Fibroblast of gingiva (primary cell): ENCODE measurements at regions not wholly inside any gene's neighbourhood (a gene's known extent, or its start where the extent isn't known, plus 50 kb on each side); places are given as distances from the start of the nearest gene placed in this dataset.

Source experiments
- DNase-seq: peaks from one replicate; pipeline ENCODE4 v3.0.0-alpha.2; 2011; ENCODE audit warnings: low read depth

DNA sequence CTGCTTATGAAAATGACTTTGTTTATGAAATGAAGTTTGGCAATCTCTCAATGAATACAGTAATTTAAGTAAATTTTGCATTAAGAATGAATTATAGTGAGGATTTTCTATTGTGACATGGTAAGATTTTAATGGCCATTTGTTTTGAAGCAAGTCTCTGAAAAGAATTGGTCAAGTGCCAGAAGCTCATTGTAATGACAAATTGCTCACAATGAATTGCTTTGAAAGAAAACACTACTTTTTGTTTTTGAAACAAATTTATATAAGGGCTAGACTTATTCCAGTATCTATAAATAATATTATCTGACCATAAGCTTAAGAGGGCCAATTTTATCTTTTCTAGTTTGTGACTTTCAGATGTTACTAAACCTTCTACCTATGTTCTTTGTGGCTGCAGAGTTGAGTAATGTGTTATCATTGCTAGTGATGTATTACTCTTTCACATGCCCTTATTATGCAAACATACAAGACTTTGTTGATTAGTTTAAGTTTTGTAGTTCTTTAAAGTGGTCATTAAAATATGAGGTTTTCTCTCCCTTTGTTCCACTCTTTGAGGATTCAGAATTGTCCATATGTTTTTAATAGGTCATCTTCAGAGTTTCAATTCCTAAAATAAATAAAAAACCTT lies 93.0 kb upstream of the ZNF608 start:
- peak; percentile 13 for DNase-seq

DNA sequence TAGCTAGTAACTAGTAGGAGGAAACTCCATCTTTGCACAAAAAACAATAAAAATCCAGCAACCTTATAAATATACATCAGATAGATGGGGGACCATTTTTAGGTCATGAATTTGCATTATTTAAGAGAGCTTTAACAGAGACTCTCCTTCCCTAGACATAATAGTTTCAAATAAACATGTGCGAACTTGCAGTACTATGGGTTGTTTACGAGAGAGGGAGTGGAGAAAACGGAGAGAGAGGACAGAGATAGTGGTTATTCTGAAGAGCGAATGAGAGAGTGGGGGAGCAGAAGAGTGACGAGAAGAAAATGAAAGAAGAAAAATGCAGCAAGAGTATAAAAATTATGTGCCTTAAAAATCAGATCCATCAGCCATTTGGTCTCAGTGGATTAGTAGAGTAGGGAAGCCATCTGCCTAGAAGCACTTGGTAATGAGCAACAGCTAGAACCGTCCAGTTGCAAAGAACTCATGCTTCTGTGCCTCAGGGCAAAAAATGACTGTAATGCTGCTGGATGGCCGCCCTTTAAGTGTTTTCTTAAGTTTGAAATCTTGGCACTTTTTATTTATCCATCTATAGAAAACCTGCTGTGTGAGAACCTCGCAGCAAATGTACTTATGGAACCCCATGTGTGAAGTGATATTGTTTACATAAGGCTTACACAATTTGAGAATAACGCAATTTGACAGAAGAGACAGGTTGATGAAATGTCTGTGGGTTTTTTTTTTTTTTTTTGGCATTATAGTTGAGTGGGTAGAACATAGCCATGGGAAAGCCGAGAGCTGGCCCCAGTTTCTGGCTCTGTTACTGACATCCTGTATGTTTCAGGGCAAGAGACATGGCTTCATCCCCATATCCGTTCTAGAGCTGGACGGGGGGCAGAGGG lies 95.6 kb upstream of the ZNF608 start:
- peak; percentile 92 for DNase-seq

DNA sequence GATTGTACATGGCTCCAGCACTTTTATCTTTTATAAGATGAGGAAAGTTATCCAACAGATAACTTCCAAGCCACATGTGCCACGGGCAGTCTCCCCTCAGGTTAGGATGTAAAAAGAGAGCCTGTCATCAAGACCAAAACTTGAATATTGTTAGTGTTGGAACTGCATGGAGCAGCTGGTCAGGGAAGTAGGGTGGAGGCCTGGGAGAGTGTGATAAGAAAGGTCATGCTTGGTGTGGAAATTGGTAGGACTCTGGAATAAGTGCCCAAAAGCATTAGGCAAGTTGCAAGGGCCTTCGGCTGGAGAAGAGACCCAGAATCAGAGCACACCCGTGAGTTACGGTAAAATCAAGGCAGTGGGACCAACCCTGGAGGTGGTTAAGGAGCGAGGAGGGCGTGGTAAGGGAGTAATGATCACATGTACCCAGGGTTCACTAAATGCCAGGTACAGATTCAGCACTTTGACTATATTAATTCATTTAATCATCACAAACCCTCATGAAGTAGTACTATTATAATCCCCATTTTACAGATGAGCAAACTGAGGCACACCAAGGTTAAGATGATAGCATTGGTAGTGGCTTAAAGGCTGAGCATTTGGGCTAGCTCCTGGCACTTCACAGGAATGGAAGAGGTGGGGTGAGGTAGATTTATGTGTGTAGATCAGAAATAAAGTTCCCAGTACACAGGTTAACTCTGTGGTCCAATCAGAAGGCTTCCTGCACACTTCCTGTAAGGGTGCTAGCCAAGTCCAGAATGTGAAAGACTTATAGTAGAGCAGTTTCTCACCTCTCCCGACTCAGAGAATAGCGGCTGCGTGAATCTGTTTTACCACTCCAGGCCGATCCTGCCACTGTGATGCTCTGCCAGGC lies 96.5 kb upstream of the ZNF608 start:
- DNase-seq: no peak

DNA sequence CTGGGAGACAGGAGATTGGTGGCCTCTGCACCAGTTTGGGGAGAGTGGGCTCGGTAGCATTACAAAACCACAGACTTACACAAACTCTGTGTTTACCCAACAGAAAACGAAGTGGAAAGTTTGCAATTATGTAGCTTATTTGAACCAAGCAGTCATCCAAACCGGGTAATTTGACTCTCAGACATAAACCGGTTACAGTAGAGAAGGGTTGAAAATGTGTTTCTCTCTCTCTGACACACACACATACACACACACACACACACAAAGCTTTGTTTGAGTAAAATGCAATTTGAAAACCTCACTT lies 97.1 kb upstream of the ZNF608 start:
- peak; percentile 95 for DNase-seq

DNA sequence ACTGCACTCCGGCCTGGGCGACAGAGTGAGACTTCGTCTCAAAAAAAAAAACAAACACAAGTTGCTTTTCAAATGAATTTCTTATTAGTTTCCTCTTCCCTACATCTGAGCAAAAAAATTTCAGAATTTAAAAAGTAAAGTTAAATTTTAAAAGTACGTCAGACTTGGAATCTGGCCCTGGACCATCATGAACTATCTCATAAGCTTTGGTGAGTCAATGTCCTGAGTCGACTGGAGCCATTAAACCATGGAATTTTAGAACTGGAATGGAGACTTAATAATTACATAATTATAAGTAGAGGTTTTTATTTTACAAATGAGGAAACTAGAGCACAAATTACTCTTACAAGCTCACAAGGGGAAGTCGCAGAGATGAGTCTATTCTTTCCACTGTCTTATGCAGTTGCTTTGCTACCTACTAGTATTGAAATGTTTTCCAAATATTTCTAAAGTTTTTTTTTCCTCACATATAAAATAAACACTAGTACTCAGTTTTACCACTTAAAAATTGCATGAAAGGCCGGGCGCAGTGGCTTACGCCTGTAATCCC lies 98.0 kb upstream of the ZNF608 start:
- no peak for DNase-seq

DNA sequence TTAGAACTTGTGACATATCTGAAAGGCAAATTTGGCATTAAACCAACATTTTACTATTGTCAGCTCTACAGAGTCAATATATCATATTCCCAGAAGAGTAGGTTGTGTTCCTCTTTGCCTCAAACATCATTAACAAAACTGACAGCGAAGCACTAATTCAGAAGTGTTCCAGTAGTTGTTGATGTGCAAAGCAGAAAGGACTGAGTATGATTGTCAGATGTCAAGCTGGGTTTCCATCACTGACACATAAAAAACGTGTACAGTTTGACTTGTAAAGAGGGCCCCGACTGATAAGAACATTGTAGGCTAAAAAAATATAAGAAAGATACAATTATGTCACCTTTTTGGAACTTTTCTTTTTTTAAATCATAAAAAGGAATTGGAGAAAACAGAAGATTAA lies 101.5 kb upstream of the ZNF608 start:
- no peak for DNase-seq

DNA sequence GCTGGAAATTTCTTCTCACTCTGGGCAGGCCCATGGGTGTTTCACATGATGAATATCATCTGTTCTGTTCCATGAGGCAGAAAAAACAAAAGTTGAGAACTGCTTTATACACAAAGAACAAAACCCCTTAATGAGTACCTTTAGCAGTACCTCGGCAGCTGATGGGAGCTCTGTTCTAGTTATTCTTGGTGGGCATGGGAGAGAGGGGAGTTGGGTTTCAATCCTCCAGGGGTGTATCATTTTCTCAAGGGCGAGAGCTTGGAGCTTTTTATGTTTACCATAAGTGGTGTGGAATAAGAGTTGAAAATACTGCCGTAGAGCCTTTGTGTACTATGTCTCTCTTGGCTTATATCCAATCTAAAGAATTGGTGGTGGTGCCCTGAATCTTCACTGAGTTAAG lies 103.3 kb upstream of the ZNF608 start:
- DNase-seq: no peak

DNA sequence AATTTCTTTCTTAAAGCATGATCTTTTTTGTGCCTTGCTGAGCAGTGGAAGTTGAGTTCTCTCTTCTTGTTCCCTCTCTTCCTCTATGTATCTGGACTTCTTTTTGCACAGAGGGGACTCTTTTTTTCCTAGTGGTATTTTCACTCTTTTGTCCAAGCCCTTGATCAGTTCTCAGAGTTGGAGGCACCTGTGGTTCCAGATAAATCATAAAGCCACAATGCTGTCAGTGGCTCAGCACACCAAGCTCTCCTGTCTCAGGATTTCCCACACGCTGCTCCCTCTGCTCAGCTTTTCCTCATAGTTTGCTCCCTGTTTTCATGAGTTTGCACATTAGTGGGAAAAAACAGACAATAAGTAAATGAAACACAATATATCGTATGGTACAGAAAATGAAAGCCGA lies 110.3 kb upstream of the ZNF608 start:
- DNase-seq: no peak

DNA sequence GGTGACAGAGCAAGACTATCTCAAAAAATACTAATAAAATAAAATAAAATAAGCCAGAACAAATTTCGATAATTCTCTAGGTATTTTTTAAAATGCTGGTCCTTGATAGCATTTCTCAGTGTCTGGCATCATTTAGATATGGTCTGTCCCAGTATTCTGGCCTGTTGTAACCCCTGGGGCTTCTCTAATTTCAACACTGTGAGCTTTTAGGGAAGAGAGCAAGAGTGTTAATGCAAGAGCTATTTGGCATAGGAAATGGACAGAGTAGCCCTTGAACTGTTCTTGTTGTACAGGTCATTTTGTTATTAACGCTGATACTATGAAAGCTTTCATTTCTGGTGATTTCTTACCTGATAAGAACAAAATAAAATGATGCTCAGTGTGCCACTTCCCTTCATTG lies 112.2 kb upstream of the ZNF608 start:
- DNase-seq: peak; percentile 39

DNA sequence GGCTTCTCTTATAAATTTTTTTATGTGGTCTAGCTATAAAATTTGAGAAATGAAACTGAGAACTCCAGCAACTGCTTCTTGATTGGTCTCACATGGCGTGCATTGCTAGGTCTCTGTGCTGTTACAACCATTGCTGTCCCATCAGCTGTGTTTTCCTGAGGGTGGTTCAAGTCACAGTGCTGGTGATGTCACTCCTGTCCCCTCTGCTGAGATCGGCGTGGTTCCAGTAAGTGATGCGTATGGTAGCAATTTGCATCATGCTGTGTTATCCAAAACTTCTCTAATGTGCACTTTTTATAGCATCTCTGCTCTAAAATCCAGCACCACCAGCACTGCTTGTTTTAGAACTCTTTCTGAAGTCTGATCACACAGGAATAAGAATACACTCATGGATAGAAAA lies 112.6 kb upstream of the ZNF608 start:
- DNase-seq: peak; percentile 40

DNA sequence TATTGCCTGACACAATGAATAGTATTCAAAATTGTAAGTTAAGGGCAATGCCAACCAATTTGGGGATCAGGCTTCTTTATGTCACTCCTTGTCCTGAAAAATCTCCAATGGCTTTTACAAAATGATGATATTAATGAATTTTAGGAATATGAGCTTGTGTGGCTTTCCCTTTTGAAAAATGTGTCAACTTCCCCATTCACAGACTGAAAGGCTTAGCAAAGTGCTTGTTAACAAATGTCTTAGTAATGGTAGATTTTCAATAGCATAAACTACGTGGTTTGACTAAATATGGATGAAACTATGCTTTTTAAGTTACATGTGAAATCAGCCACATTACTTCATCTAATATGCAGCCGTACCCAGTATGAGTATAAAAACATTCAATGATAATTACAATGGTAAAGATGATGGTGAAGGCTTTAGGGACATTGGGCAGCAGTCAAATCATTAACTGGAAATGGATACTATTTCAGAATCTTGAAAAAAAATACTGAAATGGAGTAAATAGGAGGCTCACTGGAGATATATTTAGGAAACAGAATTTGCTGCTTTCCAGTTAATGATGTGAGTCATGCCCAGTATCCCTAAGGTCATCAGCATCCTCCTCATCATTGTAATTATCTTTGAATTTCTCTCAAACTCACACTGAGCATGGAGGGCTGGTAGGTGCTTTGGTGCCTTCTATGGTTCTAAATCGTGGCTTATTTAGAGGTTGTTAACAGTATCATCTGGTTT lies 113.3 kb upstream of the ZNF608 start:
- DNase-seq: no peak

DNA sequence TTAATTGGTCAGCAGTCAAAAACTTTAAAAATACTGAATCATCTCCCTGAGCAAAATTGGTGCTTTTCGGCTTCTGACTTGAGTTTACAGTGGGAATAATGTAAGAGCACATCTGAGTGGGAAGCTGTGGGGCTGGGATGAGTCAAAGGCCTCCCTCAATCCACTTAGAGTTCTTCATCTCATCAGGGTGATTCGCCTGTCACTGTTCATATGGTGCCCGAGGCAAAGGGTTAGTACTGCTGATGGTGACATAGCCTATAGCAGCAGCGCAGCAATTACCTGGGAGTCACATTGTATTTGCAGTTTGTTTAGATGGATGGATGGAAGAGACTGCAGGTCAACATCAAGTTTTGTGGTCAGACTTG lies 113.8 kb upstream of the ZNF608 start:
- DNase-seq: no peak

DNA sequence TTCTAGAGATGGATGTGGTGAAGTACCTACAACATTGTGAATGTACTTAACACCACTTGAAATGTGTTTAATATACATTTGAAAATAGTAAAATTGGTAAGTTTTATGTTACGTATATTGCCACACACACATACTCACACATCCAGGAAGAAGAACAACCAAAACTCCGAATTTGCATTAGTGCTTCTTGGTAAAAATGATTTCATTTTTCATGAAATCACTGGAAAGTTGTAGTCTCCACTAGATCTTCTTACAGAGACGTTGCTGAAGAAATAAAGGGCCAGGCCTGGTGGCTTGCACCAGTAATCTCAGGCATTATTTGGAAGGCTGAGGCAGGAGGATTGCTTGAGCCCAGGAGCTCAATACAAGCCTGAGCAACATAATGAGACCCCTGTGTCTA lies 118.6 kb upstream of the ZNF608 start:
- DNase-seq: no peak

DNA sequence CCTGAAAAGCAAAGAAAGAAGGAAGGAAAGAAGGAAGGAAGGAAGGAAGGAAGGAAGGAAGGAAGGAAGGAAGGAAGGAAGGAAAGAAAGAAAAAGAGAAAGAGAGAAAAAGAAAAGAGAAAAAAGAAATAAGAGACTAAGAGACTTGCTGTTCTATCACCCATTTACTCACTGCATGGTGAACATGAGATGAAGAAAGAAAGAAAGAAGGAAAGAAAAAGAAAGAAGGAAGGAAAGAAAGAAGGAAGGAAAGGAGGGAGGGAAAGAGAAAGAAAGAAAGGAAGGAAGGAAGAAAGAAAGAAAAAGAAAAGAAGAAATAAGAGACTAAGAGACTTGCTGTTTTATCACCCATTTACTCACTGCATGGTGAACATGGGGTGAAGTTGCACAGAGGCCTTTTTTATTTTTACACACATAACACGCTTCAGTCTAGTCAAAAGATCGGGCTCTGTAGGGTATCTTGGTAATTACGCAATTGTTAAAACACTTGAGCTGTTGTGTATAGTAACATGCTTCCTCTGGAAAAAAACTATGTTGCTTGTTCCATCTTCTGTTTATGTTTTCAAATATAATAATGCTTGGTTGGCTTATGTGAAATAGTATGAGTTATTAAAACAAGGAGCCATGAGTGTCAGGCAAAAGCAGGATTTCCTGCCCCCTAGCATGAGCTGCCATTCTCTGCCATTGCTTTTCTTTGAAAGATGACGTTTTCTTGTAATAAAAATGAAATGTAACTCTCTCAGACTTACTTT lies 119.3 kb upstream of the ZNF608 start:
- DNase-seq: peak; percentile 72

DNA sequence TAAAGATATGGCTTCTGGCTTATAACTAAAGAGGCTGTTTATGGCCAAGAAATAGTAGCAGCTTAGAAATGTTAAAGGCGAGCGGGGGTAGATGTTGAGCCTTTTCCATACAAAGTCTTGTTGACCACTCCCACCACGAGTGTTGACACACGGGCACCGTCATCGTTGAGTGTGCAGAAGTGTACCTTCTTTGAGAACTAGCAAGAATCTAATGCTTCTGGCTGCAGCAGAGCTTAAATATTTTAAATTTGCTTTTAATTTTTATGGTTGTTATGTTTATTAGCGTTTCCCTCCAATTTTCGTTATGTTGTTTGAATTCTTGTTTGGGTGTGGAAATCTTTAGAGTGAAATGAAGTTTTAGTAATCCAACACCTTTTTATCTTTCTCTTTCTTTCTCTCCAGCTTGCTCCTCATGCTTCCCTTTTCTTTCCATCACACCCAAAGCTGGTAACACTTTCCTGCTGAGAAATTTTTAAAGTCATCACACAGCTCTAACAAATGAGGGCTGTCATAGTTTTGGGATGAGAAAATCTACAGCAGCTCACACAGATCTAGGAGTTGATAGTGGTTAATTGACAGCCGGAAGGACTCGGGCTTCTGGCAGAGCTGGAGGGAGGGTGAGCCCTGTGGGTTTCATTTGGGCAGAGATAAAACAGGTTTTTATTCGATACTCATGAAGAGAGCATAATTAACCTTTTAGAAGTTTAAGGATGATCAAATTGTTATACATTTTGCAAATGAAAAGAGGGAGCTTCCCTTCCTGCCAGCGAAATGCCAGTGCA lies 120.1 kb upstream of the ZNF608 start:
- no peak for DNase-seq

DNA sequence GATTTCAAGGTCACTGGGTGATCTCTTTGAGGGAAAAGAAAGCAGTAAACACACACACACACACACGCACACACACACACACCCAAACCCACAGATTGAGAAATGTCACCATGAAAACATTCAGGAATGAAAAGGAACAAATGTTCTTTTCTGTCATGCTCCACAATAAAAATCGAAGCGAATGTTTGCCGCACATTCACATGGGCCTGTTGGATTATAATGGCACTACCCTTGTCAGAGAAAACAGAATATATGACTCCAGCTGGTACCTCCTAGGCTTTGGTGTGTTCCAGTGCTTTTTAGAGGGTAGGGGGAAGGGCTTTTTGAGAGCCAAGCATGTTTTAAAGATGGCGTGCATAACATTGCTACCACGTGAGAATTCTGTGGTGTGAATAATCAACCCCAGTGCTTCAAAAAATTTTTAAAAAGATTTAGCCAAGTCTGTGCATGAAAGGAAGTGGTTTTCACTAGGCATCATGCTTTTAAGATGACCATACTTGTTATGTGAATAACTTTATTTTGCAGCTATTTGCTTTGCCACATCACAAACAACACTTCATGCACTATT lies 120.8 kb upstream of the ZNF608 start:
- peak; percentile 84 for DNase-seq

DNA sequence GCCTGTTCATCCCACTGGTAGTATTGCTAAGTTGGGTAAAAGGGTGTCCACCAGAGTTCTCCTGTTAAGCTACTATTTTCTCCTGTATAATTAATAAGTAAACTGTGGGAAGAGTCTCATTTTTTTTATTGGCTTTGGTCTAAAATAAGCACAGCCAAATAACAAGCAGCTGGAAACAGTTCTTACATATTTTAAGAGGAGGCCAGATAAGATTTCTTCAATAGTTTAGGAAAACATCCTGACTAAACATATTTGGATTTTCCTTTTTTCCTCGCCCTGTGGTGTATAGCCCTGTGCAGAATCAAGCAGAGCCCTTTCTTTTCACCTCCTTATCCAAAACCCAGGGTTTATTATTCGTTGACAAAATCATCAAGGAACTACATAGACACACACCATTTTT lies 122.2 kb upstream of the ZNF608 start:
- DNase-seq: peak; percentile 42

DNA sequence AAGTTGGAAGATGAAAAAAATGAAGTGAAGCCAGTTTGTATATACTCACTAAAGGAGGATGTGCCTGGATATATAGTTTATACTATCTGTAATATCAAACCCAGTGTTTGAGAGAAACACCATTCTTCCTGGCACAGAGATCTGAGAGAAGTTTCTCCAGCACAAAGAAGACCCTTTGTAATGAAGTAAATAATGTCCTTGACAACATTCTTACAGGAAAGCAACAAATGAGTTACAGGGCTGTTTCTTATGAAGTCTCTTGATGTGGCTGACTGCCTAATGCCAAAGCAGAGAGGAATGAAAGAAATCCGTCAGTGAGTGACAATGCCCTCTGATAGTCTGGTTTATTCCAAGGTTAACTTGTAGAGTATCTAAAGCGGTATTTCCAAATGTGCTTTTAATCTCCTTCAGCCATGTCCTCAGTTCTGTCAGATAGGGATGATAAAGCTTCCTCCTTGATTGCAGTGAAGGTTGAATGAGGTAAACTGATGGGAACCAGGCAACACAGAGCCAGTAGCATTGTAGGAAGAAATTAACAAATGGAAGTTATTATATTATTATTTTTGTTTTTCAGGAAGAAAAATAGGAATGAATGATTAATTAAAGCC lies 123.1 kb upstream of the ZNF608 start:
- DNase-seq: no peak

DNA sequence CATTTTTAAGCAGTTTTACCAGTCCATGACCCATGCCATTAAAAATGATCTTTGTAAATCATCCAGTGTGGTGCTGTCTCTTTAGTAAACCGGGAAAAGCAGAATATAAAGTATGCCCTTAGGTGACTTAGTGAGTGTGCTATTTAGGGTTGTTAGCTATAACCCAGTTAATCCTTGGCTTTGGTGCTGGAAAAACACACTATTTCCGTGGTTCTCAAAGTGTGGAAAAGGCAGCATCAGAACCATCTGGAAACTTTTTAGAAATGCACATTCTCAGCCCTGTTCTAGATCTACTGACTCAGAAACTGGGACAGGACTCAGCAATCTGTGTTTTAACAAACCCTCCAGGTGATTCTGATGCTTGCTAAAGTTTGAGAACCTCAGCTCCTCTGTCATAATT lies 123.6 kb upstream of the ZNF608 start:
- DNase-seq: peak; percentile 19

DNA sequence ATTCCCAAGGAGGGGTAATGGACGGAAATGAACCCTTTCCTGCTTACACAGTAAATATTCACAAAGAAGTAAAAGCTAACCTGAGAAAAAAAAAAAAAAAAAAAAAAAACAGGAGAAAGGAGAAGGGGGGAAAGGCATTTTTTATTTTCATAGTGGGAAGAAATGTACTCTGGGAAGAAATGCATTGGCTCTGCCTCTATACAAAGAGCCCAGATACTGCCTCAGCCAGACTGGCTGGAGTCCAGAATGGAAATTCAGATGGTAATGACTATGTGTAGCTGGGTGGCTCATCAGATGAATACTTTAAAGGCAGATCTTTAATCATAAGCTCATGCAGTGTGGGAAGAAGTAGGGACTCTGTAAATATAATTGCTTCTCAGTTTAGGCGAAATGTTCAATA lies 124.9 kb upstream of the ZNF608 start:
- DNase-seq: peak; percentile 24
